Left cardiac atrium (tissue), 4 donors: ENCODE measurements at regions not wholly inside any gene's neighbourhood (a gene's known extent, or its start where the extent isn't known, plus 50 kb on each side); places are given as distances from the start of the nearest gene placed in this dataset.
"Not testable (repeated sequence)": the region's sequence is repeated elsewhere in the genome, so short reads cannot be mapped to it uniquely, and the experiment has no call there.

Source experiments
- ATAC-seq, 2 donors: fragments of 200-7000 bp; cut with Tn5 transposase; one replicate each; pipeline ENCODE4 v1.9.1; 2020; ENCODE audit warnings: mild to moderate bottlenecking in 2 of 2, moderate library complexity in 2 of 2
- DNase-seq: peaks from one replicate; pipeline ENCODE4 v3.0.0-alpha.2; 2020
- intact Hi-C, 2 donors: fragments of 100-400 bp; cut with DNase I; formaldehyde crosslinking; loops; one replicate each; pipeline versions ENCODE4 v1.14.1 to v1.15.1; 2022 to 2023
- donor health status: DM: no; HTN: yes; CAD: no.
- donor health status: DM: no; HTN: yes; CAD: no; lungs with severe emphysema.
- donor health status: DM: yes; HTN: yes; CAD: no.
- donor health status: Dilated cardiomyopathy.

GRCh38 chr5:131107128-131107527 lies 57.9 kb downstream of the HINT1 start:
- ATAC-seq (peak; percentile 71 to 76), DNase-seq (no peak)
- intact Hi-C loops, result no loop called here

GRCh38 chr5:131104169-131104808 lies 60.8 kb downstream of the HINT1 start:
- ATAC-seq (no peak), DNase-seq (no peak)
- intact Hi-C loops, result no loop called here

DNA sequence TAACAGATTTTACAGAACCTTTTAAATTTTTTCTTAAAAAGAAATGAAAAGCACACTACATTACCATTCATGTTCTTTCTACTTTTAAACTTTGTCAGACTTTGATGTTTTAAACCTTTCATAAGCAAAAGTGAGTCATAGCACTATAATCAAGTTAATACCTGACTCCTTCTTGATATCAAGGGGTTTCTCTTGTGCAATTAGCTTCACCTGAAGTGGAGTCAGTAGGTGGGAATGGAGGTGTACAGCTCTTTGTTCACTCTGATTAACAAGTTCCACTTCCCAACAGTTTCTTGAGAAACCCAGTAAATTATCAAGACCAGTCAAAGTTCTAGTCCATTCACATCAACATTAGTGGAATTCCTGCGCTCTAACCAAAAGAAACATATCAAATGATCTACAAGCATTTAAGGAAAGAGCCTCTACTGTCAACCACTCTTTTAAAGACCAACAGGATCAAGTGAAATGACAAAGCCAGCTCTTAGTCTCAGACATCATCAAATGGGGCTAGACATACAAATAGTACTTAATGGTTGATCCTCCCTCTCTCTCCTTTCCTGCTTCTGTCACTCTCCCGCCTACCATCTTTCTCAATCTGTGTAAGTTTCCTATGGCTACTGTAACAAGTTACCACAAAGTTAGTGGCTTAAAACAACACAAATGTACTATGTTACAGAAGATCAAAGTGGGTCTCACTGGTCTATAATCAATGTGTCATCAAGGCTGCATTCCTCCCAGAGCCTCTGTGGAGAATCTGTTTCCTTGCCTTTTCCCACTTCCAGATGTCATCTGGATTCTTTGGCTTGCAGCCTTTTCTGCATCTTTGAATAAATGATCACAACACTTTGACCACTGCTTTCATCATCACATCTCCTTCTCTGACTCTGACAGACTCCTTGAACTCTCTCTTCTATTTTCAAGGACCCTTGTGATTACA lies 68.0 kb downstream of the HINT1 start:
- DNase-seq (no peak), ATAC-seq (no peak)
- intact Hi-C loops, result no loop called here

DNA sequence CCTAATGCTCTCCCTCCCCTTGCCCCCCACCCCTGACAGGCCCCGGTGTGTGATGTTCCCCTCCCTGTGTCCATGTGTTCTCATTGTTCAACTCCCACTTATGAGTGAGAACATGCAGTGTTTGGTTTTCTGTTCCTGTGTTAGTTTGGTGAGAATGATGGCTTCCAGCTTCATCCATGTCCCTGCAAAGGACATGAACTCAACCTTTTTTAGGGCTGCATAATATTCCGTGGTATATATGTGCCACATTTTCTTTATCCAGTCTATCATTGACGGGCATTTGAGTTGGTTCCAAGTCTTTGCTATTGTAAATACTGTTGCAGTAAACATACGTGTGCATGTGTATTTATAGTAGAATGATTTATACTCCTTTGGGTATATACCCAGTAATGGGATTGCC lies 69.5 kb downstream of the HINT1 start:
- DNase-seq, ATAC-seq, intact Hi-C loops: not testable (repeated sequence)

- intact Hi-C loops, result no loop called here
- no peak for ATAC-seq
These were observed 80.6 kb downstream of the HINT1 start for GRCh38 chr5:131084436-131084835.

DNA sequence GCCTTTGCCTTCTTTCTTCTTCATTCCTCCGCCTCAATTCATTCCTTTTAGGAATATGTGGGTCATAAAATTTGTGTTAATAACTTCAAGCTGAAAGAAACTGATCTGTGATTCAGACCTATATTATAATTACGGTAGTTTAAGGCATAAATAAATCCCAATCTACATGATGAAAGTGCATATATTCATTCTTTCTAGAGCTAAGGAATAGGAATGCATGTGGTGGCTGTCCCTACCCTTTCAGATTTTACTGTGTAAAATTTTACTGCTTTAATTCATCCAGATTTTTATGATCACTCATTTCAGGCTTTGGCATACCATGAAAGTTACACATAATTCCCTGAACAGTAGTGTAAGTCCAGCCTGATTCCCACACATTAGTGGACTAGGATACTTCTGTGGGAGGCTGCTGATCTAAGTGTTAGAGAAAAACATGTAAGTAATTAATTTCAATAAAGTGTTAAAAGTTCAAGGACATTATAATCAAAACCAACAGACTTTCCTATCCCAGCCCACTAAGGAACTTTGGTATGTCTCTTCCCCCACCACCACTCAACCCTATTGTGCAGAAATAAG lies 83.1 kb downstream of the HINT1 start:
- no peak for ATAC-seq
- DNase-seq, result no peak
- intact Hi-C loops, result no loop called here

More at GRCh38 chr5:131084436-131084835, 80.6 kb downstream of the HINT1 start:
- DNase-seq, result no peak

- intact Hi-C loops, result no loop called here
- DNase-seq, result no peak
- no peak for ATAC-seq
These were observed 83.7 kb downstream of the HINT1 start for GRCh38 chr5:131081374-131081773.

DNA sequence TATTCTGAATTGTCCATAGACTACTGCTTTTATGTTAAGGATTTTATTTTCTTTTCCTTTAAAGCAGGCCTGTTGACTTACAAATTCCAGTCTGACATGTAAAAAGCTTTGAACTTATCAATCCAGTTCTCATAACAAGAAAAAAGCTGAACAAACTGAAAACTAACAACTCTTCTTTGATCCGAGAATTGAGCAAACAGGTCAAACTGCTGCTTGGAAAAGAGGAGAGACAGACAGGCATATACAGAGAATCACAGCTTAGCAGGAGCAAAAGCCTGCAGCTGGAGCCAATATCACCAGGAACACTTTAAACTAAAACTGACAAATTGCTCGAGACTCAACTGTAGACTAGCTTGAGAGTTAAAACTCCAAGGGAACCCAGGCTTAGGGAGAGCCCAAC lies 85.8 kb downstream of the HINT1 start:
- intact Hi-C loops, result no loop called here

DNA sequence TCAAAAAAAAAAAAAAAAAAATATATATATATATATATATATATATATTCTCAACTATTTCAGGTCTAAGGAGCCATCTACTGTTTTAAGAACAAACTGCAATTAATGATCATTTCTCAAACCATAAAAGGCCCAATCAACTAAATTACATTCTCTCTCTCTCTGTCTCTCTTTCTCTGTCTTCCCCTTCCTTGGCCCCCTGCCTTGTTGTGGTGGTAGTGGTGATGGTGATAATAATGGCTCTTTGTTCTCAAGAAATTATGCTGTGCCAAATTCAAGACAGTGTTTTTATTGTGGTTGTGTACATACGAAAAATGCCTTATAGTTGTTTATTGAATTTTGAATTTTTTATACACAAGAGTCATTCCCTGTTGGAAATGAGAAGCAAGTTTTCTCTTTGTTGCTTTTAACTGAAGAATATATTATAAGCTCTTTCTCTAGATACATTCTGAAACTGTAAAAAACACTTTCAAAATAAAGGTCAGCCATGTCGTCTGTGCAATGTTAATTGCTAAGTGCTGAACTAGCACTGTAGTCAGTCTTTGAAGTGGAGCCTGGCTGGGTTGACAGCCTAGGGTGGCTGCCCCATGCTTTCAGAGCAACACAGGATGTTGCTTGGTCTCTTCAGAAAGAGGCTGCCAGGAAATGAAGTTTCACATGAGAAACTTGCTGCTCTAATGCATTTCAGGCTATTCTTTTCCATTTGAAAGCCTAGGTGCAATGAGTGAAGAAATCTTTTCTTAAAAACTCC lies 96.0 kb downstream of the HINT1 start:
- intact Hi-C loops, result no loop called here
- DNase-seq (no peak), ATAC-seq (no peak)

More for the DNA sequence above, 85.8 kb downstream of the HINT1 start:
- DNase-seq (no peak), ATAC-seq (no peak)

GRCh38 chr5:131068076-131068475 lies 97.0 kb downstream of the HINT1 start:
- no peak for DNase-seq
- intact Hi-C loops, result no loop called here
- ATAC-seq, result no peak

DNA sequence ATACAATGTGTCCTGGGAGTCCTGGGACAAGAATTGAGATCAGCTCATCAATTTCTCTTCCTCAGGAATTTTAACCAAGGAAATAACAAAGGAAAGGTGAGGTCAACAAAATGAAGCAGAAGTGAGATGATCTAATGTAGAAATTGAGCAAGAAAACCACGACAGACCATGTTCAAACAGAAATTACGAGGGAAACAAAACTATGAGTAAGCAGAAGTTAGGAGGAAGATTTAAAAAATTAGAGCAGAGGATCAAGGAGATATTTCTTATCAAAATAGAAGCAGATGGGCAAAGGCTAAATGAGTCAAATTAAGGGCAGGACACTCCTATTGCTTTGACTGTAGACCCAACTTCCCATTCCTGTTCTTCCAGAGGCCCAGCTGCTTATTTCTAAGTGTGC lies 97.4 kb downstream of the HINT1 start:
- intact Hi-C loops, result no loop called here
- DNase-seq (no peak), ATAC-seq (no peak)

GRCh38 chr5:131064669-131065371 lies 100.2 kb downstream of the HINT1 start:
- ATAC-seq, result no peak
- DNase-seq, result no peak
- intact Hi-C loops, result no loop called here

DNA sequence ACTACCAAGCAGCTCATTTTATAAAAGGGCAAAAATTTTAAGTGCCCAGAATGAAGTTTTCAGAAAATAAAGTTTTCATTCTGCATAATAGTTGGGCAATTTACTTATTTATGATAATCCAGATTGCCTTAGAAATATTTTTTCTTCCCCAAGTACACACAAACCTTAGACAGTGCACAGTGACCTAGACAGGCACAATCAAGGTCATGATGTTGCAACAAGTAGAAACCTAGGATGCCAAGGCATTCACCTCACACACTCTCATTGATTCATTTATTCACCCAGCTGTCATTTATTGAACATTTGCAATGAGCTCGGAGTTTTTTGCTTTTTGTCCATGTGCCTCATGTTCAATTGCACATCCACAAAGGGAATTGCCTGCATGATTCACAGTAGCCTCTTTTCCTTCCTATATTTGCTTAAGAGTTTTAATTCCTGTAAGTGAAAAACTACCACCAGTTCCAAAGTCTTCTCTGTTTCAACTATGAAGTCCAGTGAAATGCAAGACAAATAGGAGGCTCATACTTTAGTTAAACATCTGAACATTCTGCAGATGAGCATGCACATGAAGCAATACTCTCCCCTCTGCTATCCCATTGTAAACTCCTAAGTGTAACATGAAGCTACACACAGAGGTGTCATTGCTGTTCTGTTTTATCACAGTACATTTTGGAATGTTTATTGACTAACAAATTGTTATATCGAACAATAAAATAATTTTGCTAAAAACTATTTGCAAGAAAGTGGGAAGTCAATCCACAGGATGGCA lies 122.9 kb downstream of the HINT1 start:
- intact Hi-C loops, result no loop called here
- DNase-seq, result no peak
- ATAC-seq, result no peak

DNA sequence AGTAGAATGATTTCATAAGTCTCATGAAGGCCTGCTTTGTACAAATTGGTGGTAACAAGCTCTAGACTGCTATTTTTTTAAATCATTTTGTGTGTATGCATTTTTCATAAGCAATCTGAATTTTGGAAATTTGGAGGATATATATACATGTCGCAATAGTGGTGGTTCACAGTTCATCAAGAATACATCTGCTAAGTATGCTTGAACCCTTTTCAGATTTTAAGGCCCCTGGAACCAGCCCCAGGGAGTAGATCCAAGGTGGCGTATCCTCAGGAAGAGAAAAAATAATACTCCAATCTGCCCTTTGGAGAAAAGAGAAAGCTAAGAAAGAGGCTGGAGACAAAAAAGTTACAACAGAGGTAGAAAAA lies 141.6 kb downstream of the HINT1 start:
- DNase-seq (no peak), ATAC-seq (no peak)
- intact Hi-C loops, result no loop called here

DNA sequence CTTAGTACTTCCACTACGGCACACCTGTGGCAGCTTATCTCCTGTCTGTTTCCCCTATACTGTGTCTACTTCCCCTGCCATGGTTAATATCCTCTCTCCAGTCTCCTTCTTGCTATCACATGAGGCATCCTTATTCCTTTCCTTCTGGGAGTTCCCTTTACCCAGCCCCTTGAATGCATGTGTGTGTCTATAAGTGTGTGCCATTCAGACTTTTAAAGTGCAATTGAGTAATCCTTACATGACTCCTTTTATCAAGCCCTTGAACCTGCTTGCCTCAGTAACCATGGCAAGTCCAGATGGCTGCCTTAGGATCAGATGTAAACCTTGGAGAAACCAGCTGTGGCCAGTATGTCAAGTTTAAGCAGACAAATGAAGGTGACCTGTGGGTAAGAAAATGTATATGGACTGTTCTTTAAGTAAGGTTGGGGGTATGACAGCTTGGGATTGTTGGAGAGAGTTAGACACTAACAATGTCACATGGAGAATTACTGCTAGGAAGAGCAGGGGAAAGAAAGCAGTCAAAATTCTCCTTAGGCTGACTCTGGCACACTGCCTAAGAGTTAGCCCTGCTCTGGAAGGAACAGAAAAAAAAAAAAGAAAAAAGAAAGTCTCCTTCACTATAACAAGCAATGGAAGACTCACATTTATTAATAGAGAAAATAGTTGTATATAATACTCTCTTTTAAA lies 142.1 kb downstream of the HINT1 start:
- intact Hi-C loops, result no loop called here
- no peak for DNase-seq

GRCh38 chr5:131021646-131022045 lies 143.4 kb downstream of the HINT1 start:
- ATAC-seq (no peak), DNase-seq (no peak)
- intact Hi-C loops, result no loop called here

More for the DNA sequence above, 142.1 kb downstream of the HINT1 start:
- no peak for ATAC-seq

DNA sequence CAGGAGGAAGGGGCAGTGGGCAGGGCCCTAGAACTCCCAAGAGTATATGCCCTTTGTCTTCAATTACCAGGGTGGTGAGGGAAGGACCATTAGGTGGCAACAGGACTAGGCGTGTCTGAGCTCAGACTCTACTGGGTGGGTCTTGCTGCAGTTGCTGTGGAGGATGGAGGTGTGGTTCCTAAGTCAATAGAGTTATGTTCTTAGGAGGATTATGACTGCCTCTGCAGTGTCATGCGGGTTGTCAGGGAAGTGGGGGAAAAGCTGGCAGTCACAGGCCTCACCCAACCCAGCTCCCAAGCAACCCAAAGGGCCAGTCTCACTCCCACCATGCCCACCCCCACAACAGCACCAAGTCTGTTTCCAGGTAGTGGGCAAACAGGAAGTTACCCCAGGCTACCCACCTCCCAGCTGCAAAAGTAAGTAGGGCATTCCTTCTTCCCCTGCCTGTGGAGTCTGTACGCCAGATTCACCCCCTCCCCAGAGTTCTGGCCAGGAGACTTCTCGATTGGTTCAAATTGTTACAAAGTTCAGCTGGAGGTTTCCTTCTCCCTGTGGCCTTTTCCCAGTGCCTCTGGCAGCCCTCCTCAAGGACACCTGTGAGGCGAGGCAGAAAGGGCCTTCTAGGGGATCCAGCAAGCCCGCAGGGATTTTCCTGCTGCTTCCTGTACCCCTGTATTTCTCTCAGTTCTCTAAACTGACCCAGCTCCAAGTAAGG lies 145.3 kb downstream of the HINT1 start:
- ATAC-seq (no peak), DNase-seq (no peak)
- intact Hi-C loops, result no loop called here
